ENCODE measurements at regions not wholly inside any gene's neighbourhood (a gene's known extent, or its start where the extent isn't known, plus 50 kb on each side); places are given as distances from the start of the nearest gene placed in this dataset.
"Not testable (repeated sequence)": the region's sequence is repeated elsewhere in the genome, so short reads cannot be mapped to it uniquely, and the experiment has no call there.

DNA sequence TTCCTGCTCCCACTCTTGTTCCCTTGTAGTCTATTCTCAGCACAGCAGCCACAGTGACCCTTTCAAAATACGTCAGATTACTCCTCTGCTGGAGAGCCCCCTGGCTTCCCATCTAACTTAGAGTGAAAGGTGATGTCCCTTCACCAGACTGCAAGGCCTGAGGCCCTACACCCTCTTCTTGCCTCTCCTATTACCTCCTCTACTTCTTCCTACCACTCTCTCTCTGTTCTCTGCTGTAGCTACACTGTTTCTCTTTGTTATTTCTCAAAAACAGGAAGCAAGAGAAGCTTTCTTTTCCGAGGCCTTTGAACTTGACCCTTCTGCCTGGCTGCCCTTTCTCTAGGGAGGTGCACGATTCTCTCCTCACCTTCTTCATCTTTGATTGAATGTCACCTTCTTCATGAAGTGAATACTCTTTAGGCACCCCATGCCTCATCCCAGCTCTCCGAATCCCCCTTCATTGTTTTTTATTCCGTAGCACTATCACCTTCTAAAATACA is 99.1 kb upstream of the NBPF26 start:
- not testable (repeated sequence) for TF ChIP-seq RAD21 (CRISPR knock-in tag; conservative IDR thresholded peaks at IDR 0.05 in 1 of 2, IDR thresholded peaks at IDR 0.05 in 1 of 2); MED1 (CRISPR knock-in tag; IDR thresholded peaks at IDR 0.05; ENCODE audit: borderline replicate concordance); USF1 (CRISPR knock-in tag; IDR thresholded peaks at IDR 0.05); POLR2AphosphoS5 (IDR thresholded peaks at IDR 0.05; ENCODE audit: control insufficient read depth, insufficient read depth, low read depth, low read length); EZH2 (IDR thresholded peaks at IDR 0.05; ENCODE audit: borderline replicate concordance, low read depth, low read length)
- TF ChIP-seq, protein P1, sequence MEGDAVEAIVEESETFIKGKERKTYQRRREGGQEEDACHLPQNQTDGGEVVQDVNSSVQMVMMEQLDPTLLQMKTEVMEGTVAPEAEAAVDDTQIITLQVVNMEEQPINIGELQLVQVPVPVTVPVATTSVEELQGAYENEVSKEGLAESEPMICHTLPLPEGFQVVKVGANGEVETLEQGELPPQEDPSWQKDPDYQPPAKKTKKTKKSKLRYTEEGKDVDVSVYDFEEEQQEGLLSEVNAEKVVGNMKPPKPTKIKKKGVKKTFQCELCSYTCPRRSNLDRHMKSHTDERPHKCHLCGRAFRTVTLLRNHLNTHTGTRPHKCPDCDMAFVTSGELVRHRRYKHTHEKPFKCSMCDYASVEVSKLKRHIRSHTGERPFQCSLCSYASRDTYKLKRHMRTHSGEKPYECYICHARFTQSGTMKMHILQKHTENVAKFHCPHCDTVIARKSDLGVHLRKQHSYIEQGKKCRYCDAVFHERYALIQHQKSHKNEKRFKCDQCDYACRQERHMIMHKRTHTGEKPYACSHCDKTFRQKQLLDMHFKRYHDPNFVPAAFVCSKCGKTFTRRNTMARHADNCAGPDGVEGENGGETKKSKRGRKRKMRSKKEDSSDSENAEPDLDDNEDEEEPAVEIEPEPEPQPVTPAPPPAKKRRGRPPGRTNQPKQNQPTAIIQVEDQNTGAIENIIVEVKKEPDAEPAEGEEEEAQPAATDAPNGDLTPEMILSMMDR (IDR thresholded peaks at IDR 0.05 in 2 of 3, conservative IDR thresholded peaks at IDR 0.05 in 1 of 3; ENCODE audit: insufficient read depth in 2 of 3, low read depth in 1 of 3, low read length in 3 of 3) = not testable (repeated sequence)

Measured in K562 (cell line).